Osteoblast (primary cell): ENCODE measurements at regions not wholly inside any gene's neighbourhood (a gene's known extent, or its start where the extent isn't known, plus 50 kb on each side); places are given as distances from the start of the nearest gene placed in this dataset.

Experiments
- DNase-seq: peaks from one replicate; pipeline ENCODE4 v3.0.0; 2011; ENCODE audit warnings: low spot score, mixed read lengths; ENCODE audit not compliant: insufficient read length; ENCODE audit errors: missing footprints
- H2AFZ ChIP-seq: 2 replicates; pipeline ENCODE4 v1.6.0; 2011; ENCODE audit warnings: mild to moderate bottlenecking, low read length
- H3K27ac ChIP-seq: 2 replicates; pipeline ENCODE4 v1.5.1; 2011; ENCODE audit warnings: mild to moderate bottlenecking, low read depth, low read length, moderate library complexity
- H3K27me3 ChIP-seq: 2 replicates; pipeline ENCODE4 v1.6.0; 2012; ENCODE audit warnings: mild to moderate bottlenecking, control low read depth, inconsistent platforms, low read length, moderate library complexity; ENCODE audit not compliant: insufficient read depth
- H3K36me3 ChIP-seq: 2 replicates; pipeline ENCODE4 v1.5.1; 2011; ENCODE audit warnings: mild to moderate bottlenecking, low read length, control low read depth, moderate library complexity; ENCODE audit not compliant: insufficient read depth
- H3K4me1 ChIP-seq: 2 replicates; pipeline ENCODE4 v1.5.1; 2011; ENCODE audit warnings: mild to moderate bottlenecking, low read length, control low read depth, moderate library complexity; ENCODE audit not compliant: insufficient read depth
- H3K4me2 ChIP-seq: 2 replicates; pipeline ENCODE4 v1.6.0; 2011; ENCODE audit warnings: mild to moderate bottlenecking, low read length; ENCODE audit not compliant: insufficient read depth
- H3K4me3 ChIP-seq: fragments of 200-600 bp; sonication (generic); 3 replicates; pipeline ENCODE4 v1.5.1; 2012; ENCODE audit warnings: mild to moderate bottlenecking, low read length, inconsistent platforms; ENCODE audit not compliant: insufficient read depth
- H3K79me2 ChIP-seq: 2 replicates; pipeline ENCODE4 v1.6.0; 2012; ENCODE audit warnings: mild to moderate bottlenecking, low read length, control low read depth, inconsistent platforms; ENCODE audit not compliant: insufficient read depth
- H3K9me3 ChIP-seq: 2 replicates; pipeline ENCODE4 v1.5.1; 2011; ENCODE audit warnings: low read depth, low read length, control low read depth
- H4K20me1 ChIP-seq: 2 replicates; pipeline ENCODE4 v1.6.0; 2012; ENCODE audit warnings: mild to moderate bottlenecking, low read length, control low read depth; ENCODE audit not compliant: insufficient read depth
- CTCF ChIP-seq: IDR thresholded peaks from 2 replicates; pipeline ENCODE4 v1.5.1; 2011; ENCODE audit warnings: mild to moderate bottlenecking, low read depth, low read length, moderate library complexity; ENCODE audit errors: extremely low read depth

- H2AFZ ChIP-seq = no peak overlapping the region
- H4K20me1 ChIP-seq = no peaks in the 10 kb centered on the region
- DNase-seq = no peak
- no peaks in the 10 kb centered on the region for H3K79me2 ChIP-seq
- H3K27me3 ChIP-seq = no peaks in the 10 kb centered on the region
- no peak overlapping the region for H3K4me2 ChIP-seq
- no peak overlapping the region for H3K4me3 ChIP-seq
- H3K9me3 ChIP-seq = peaks cover 3% of the 10 kb centered on the region
- TF ChIP-seq CTCF = no peak
- no peak overlapping the region for H3K27ac ChIP-seq
- H3K4me1 ChIP-seq = no peaks in the 10 kb centered on the region
- no peaks in the 10 kb centered on the region for H3K36me3 ChIP-seq
Observed at GRCh38 chr1:73824065-73824464, 373.9 kb downstream of the LRRIQ3 start.

GRCh38 chr1:73821520-73821919 is 376.5 kb downstream of the LRRIQ3 start:
- H3K4me2 ChIP-seq = no peak overlapping the region
- DNase-seq = no peak
- no peaks in the 10 kb centered on the region for H4K20me1 ChIP-seq
- no peaks in the 10 kb centered on the region for H3K27me3 ChIP-seq
- TF ChIP-seq CTCF = no peak
- no peaks in the 10 kb centered on the region for H3K79me2 ChIP-seq
- no peak overlapping the region for H3K4me3 ChIP-seq
- peaks cover 3% of the 10 kb centered on the region for H3K9me3 ChIP-seq
- no peak overlapping the region for H3K27ac ChIP-seq
- no peaks in the 10 kb centered on the region for H3K4me1 ChIP-seq
- no peak overlapping the region for H2AFZ ChIP-seq
- no peaks in the 10 kb centered on the region for H3K36me3 ChIP-seq

GRCh38 chr1:73820843-73821242 is 377.1 kb downstream of the LRRIQ3 start:
- Histone ChIP-seq H3K9me3 (peaks cover 3% of the 10 kb centered on the region), H3K27me3 (no peaks in the 10 kb centered on the region), H4K20me1 (no peaks in the 10 kb centered on the region), H3K4me2 (no peak overlapping the region), H3K4me3 (no peak overlapping the region), H3K27ac (no peak overlapping the region), H2AFZ (no peak overlapping the region), H3K36me3 (no peaks in the 10 kb centered on the region), H3K4me1 (no peaks in the 10 kb centered on the region), H3K79me2 (no peaks in the 10 kb centered on the region)
- TF ChIP-seq CTCF = no peak
- no peak for DNase-seq

GRCh38 chr1:73813716-73814115 is 384.3 kb downstream of the LRRIQ3 start:
- Histone ChIP-seq H4K20me1 (no peaks in the 10 kb centered on the region), H3K9me3 (peaks cover 3% of the 10 kb centered on the region), H3K27me3 (no peaks in the 10 kb centered on the region), H3K4me3 (no peak overlapping the region), H3K36me3 (no peaks in the 10 kb centered on the region), H3K4me1 (no peaks in the 10 kb centered on the region), H3K27ac (no peak overlapping the region), H3K4me2 (no peak overlapping the region), H3K79me2 (no peaks in the 10 kb centered on the region), H2AFZ (no peak overlapping the region)
- TF ChIP-seq CTCF = no peak
- DNase-seq = no peak
